ENCODE measurements at regions not wholly inside any gene's neighbourhood (a gene's known extent, or its start where the extent isn't known, plus 50 kb on each side); places are given as distances from the start of the nearest gene placed in this dataset.

DNA sequence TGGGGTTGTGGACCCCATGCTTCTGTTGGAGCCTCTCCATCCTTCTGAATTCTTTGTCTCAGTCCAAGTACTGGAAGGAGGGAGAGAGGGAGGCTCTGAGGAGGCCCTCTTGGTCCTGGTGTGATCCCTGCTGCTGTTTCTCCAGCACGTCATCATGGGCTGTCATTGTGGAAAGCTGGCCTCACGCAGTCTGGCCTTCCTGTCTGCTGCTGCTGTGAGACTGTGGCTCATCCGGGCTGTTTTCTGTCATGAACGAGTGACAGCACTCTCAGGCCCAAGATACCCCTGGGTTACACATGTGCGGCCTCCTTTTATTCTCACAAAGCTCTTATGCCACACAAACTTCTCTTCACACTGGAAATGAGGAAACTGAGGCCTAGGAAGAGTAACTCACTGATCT, 499.3 kb downstream of the CCDC171 start:
- no peak for FAIRE-seq
- H4K20me1 ChIP-seq (replicated peaks; ENCODE audit: control insufficient read depth, insufficient read depth, low read length) = no peaks in the 10 kb centered on the region

More for the DNA sequence above, 499.3 kb downstream of the CCDC171 start:
- intact Hi-C loops (cut with micrococcal nuclease) = no loop called here
- ChIA-PET POLR2A (no interaction called here), CTCF (ENCODE audit: low intra/inter-chr PET ratio) (no interaction called here)
- Histone ChIP-seq H3K4me1 (replicated peaks in 1 of 2; ENCODE audit: control insufficient read depth in 2 of 2, insufficient read depth in 2 of 2, low read length in 2 of 2) (no peaks in the 10 kb centered on the region), H3K79me2 (ENCODE audit: control insufficient read depth, insufficient read depth, low read length) (no peaks in the 10 kb centered on the region), H3K36me3 (ENCODE audit: control insufficient read depth, insufficient read depth, low read length) (no peaks in the 10 kb centered on the region), H3K27ac (ENCODE audit: extremely low read depth, low read depth, low read length) (no peak overlapping the region), H3K9ac (ENCODE audit: insufficient read depth in 1 of 2, low read depth in 2 of 2, low read length in 2 of 2) (no peak overlapping the region), H3K4me2 (ENCODE audit: insufficient read depth, low read length) (no peak overlapping the region), H3K9me3 (replicated peaks; ENCODE audit: control insufficient read depth, insufficient read depth, low read depth, low read length) (no peaks in the 10 kb centered on the region), H2AFZ (ENCODE audit: low read depth, low read length) (no peak overlapping the region), H3K4me3 (no peak overlapping the region), H3K9me1 (ENCODE audit: control insufficient read depth, insufficient read depth, low read length) (no peaks in the 10 kb centered on the region), H3K27me3 (ENCODE audit: control insufficient read depth in 2 of 2, insufficient read depth in 2 of 2, low read length in 2 of 2) (no peaks in the 10 kb centered on the region)
- DNase-seq (ENCODE audit: extremely low read depth in 1 of 4, low spot score in 3 of 4) = no peak
- in situ Hi-C loops (cut with MboI) = no loop called here
- ATAC-seq = no peak
- 4% methylated on average over 5 of the region's 5 CpGs for WGBS (ENCODE audit: insufficient coverage, low coverage, missing lambda C conversion rate)
- TF ChIP-seq BCLAF1 (IDR thresholded peaks at IDR 0.05; ENCODE audit: borderline replicate concordance in 1 of 2, control insufficient read depth in 1 of 2, low read depth in 2 of 2, low read length in 1 of 2) = no peak
- BruUV-seq (replicated peaks) = no TSS peak

Measured in K562 (cell line).